ENCODE measurements at regions not wholly inside any gene's neighbourhood (a gene's known extent, or its start where the extent isn't known, plus 50 kb on each side); places are given as distances from the start of the nearest gene placed in this dataset.
"Not testable (repeated sequence)": the region's sequence is repeated elsewhere in the genome, so short reads cannot be mapped to it uniquely, and the experiment has no call there.

GRCh38 chr14:24744641-24745040 lies 110.7 kb upstream of the GZMB start:
- no peak for DNase-seq (ENCODE audit: low read depth)
- no peak overlapping the region for H3K4me3 ChIP-seq (ENCODE audit: low read depth, low read length)

- peak; percentile 4 for DNase-seq (ENCODE audit: low read depth)
- H3K4me3 ChIP-seq (ENCODE audit: low read depth, low read length) = no peak overlapping the region
These were observed 107.9 kb upstream of the GZMB start for GRCh38 chr14:24741871-24742270.

- H3K4me3 ChIP-seq (ENCODE audit: low read depth, low read length) = no peak overlapping the region
- DNase-seq (ENCODE audit: low read depth) = no peak
These were observed 102.1 kb upstream of the GZMB start for GRCh38 chr14:24735984-24736630.

DNA sequence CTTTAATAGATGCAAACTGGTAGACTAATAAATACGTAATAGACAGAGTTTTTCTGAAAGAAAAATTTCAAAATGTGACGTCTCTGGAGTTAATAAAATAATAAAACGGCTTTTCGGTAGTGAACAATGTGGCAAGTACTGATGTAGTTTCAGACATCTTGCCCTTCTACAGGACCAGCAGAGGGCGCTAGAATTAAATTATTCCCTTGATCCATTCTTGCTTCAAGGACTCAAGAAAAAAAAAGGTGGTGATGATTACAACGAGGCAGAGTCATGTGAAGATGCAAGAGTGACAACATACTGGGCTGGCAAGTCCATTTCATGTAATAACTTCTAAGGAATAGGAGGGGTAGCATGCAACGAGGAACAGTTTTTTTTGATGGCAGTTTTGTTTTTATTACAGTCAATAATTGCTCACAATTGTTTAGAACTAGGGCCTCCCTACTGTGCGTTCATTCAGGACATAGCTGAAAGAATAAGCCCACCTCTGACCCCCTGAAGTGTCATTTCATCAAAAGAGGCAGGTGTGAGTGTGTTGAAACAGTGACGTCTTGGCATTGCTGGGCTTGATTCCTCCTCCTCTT lies 101.0 kb upstream of the GZMB start:
- no peak overlapping the region for H3K4me3 ChIP-seq (ENCODE audit: low read depth, low read length)
- peak; percentile 35 for DNase-seq (ENCODE audit: low read depth)

DNA sequence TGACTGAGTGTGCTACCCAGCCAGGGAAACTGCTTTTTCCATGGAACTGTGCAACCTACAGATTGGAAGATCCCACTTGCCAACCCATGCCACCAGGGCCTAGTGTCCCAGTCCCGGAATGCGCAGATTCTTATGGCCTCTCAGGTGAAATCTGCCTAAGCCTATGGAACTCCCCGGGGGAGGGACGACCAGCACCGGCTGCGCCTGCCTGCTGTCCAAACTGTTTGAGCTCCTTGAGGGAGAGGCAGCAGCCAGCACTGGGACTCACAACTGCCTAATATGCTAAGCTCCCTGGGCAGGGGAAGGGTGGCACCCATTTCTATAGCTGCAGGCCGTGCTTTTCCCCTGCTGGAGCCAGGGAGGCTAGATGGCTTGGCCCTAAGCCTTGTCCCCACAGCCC lies 92.5 kb upstream of the GZMB start:
- DNase-seq (ENCODE audit: low read depth) = no peak
- H3K4me3 ChIP-seq (ENCODE audit: low read depth, low read length) = no peak overlapping the region

- H3K4me3 ChIP-seq (ENCODE audit: low read depth, low read length) = no peak overlapping the region
These were observed 91.3 kb upstream of the GZMB start for GRCh38 chr14:24725311-24725710.

GRCh38 chr14:24721775-24722174 lies 87.8 kb upstream of the GZMB start:
- H3K4me3 ChIP-seq (ENCODE audit: low read depth, low read length) = no peak overlapping the region
- DNase-seq (ENCODE audit: low read depth) = no peak

More at GRCh38 chr14:24725311-24725710, 91.3 kb upstream of the GZMB start:
- DNase-seq (ENCODE audit: low read depth) = no peak

DNA sequence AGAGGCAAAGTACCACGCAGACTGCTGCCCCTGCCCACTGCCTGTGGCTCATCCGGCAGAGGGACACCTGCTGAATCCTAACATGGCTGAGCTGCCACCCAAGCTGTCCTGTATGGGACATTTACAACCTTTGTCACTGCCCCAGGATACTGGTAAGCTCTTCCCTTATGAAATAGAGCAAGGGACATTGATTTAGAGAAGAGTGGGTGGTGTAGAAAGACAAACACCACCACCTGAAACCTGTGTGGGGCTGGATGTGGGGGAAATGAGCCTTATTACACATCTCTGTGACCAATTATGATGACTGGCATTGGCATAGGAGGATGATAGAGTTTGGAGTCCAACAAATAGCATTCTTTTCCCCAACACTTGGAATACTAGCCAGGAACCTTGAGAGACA lies 81.2 kb upstream of the GZMB start:
- no peak overlapping the region for H3K4me3 ChIP-seq (ENCODE audit: low read depth, low read length)
- DNase-seq (ENCODE audit: low read depth) = no peak

GRCh38 chr14:24713404-24713803 lies 79.4 kb upstream of the GZMB start:
- no peak for DNase-seq (ENCODE audit: low read depth)
- H3K4me3 ChIP-seq (ENCODE audit: low read depth, low read length) = no peak overlapping the region

DNA sequence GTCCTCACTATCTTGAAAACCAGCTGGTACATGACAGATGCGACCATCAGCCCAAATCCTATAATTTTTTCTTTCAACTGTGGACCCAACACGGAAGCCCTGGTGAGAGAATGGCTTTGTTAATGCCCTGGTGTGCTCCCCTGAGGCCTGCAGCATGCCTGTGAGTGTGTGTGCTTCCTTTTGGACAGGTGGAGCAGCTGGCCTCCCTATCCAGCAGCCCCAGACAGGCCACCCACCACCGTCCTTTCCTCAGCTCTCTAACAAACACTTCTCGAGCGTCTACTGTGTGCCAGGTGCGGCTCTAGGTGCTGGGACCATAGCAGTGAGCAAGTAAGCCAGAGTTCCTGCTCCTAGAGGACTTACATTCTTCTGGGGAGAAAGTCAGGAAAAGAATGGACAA lies 78.9 kb upstream of the GZMB start:
- H3K4me3 ChIP-seq (ENCODE audit: low read depth, low read length) = no peak overlapping the region
- no peak for DNase-seq (ENCODE audit: low read depth)

- no peak overlapping the region for H3K4me3 ChIP-seq (ENCODE audit: low read depth, low read length)
- no peak for DNase-seq (ENCODE audit: low read depth)
These were observed 78.4 kb upstream of the GZMB start for GRCh38 chr14:24712374-24712773.

- H3K4me3 ChIP-seq (ENCODE audit: low read depth, low read length) = peak overlapping the region; percentile 5
These were observed 76.6 kb upstream of the GZMB start for GRCh38 chr14:24710403-24711112.

GRCh38 chr14:24708684-24709083 lies 74.7 kb upstream of the GZMB start:
- no peak overlapping the region for H3K4me3 ChIP-seq (ENCODE audit: low read depth, low read length)
- DNase-seq (ENCODE audit: low read depth) = no peak

More at GRCh38 chr14:24710403-24711112, 76.6 kb upstream of the GZMB start:
- DNase-seq (ENCODE audit: low read depth) = peak; percentile 19

DNA sequence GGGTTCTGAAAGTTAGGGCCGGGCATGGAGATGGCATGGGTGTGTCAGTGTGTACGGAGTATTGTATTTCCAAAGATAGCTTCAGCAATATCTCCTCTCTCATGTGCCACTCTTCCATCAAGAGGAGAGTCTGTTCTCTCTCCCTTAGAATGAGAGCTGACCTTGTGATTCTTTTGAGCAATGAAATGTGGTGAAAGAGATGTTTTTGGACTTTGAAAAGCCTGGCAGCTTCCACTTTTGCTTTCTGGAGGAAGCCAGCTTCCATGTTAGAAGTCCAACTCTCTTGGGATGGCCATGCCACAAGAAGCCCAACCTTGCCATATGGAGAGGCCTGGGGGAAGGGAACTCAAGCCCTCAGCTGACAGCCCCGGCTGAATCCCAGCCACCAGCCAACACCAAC lies 72.4 kb upstream of the GZMB start:
- H3K4me3 ChIP-seq (ENCODE audit: low read depth, low read length) = no peak overlapping the region
- no peak for DNase-seq (ENCODE audit: low read depth)

- DNase-seq (ENCODE audit: low read depth) = no peak
- H3K4me3 ChIP-seq (ENCODE audit: low read depth, low read length) = no peak overlapping the region
These were observed 71.8 kb upstream of the GZMB start for GRCh38 chr14:24705840-24706239.

- DNase-seq (ENCODE audit: low read depth) = no peak
- no peak overlapping the region for H3K4me3 ChIP-seq (ENCODE audit: low read depth, low read length)
These were observed 67.1 kb upstream of the GZMB start for GRCh38 chr14:24701062-24701461.

DNA sequence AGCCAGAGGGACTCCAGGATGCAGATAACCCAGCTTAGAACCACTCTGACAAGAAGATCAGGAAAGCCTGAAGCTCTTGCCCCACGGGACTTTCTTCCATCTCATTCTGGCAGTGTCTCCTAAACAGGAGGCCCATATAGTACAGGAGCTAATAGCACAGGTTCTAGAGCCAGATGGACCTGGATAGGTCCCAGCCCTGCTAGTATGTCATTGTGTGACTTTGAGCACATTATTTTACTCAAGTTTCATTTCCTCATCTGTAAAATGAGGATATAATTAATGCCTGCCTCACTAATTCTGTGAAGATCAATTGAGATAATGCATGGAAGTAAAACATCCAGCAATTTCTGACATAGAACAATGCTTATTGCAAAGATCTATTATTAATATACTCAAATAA lies 66.5 kb upstream of the GZMB start:
- no peak for DNase-seq (ENCODE audit: low read depth)
- no peak overlapping the region for H3K4me3 ChIP-seq (ENCODE audit: low read depth, low read length)

DNA sequence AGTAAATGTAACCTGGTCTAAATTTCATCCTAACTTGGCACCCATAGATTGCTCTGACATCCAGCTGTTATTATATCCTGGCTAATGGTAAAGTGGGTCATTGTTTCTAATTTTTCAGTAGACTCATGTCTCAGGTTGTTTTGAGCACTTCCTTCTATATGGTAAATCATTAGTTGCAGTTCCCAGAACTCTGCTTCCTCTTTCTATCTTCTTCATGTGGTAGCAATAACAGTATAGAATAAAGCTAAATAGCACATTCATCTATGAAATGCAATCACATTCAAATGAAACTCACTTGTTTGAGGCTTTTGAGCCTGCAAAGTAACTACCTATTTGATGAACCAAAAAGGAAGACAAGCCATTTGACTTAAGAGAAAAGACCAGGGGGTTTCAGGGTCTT lies 65.1 kb upstream of the GZMB start:
- H3K4me3 ChIP-seq (ENCODE audit: low read depth, low read length) = no peak overlapping the region
- no peak for DNase-seq (ENCODE audit: low read depth)

- not testable (repeated sequence) for H3K4me3 ChIP-seq (ENCODE audit: low read depth, low read length); DNase-seq (ENCODE audit: low read depth)
These were observed 62.4 kb upstream of the GZMB start for GRCh38 chr14:24696280-24696920.

Measured in skeletal muscle cell (primary cell).